ENCODE measurements at regions not wholly inside any gene's neighbourhood (a gene's known extent, or its start where the extent isn't known, plus 50 kb on each side); places are given as distances from the start of the nearest gene placed in this dataset.

GRCh38 chr14:22463763-22464173, 125.3 kb downstream of the DAD1 start:
- intact Hi-C loops (cut with DNase I): no loop called here
- no peak for ATAC-seq
- no peak for DNase-seq (ENCODE audit: low spot score)

- DNase-seq (ENCODE audit: low spot score) (no peak), ATAC-seq (no peak)
- intact Hi-C loops (cut with DNase I): no loop called here
Observed at GRCh38 chr14:22462923-22463322, 126.1 kb downstream of the DAD1 start.

- intact Hi-C loops (cut with DNase I): no loop called here
- DNase-seq (ENCODE audit: low spot score): no peak
- ATAC-seq: no peak
Observed at GRCh38 chr14:22460461-22461195, 128.4 kb downstream of the DAD1 start.

GRCh38 chr14:22458737-22459136, 130.3 kb downstream of the DAD1 start:
- DNase-seq (ENCODE audit: low spot score) (no peak), ATAC-seq (no peak)
- intact Hi-C loops (cut with DNase I): no loop called here

- DNase-seq (ENCODE audit: low spot score) (no peak), ATAC-seq (no peak)
- intact Hi-C loops (cut with DNase I): no loop called here
Observed at GRCh38 chr14:22456998-22457594, 131.9 kb downstream of the DAD1 start.

GRCh38 chr14:22456421-22456820, 132.6 kb downstream of the DAD1 start:
- no peak for DNase-seq (ENCODE audit: low spot score)
- intact Hi-C loops (cut with DNase I): no loop called here
- no peak for ATAC-seq

- DNase-seq (ENCODE audit: low spot score) (no peak), ATAC-seq (no peak)
- intact Hi-C loops (cut with DNase I): no loop called here
Observed at GRCh38 chr14:22452330-22452729, 136.7 kb downstream of the DAD1 start.

GRCh38 chr14:22450266-22450665, 138.8 kb downstream of the DAD1 start:
- no peak for ATAC-seq
- intact Hi-C loops (cut with DNase I): no loop called here
- no peak for DNase-seq (ENCODE audit: low spot score)

- no peak for DNase-seq (ENCODE audit: low spot score)
- intact Hi-C loops (cut with DNase I): no loop called here
- ATAC-seq: peak; percentile 42
Observed at GRCh38 chr14:22449600-22449905, 139.5 kb downstream of the DAD1 start.

GRCh38 chr14:22448905-22449599, 140.0 kb downstream of the DAD1 start:
- DNase-seq (ENCODE audit: low spot score): no peak
- intact Hi-C loops (cut with DNase I): no loop called here
- ATAC-seq: peak; percentile 89

- intact Hi-C loops (cut with DNase I): no loop called here
- no peak for DNase-seq (ENCODE audit: low spot score)
- ATAC-seq: no peak
Observed at GRCh38 chr14:22448035-22448904, 140.8 kb downstream of the DAD1 start.

- intact Hi-C loops (cut with DNase I): no loop called here
- ATAC-seq: no peak
- no peak for DNase-seq (ENCODE audit: low spot score)
Observed at GRCh38 chr14:22438742-22439141, 150.3 kb downstream of the DAD1 start.

- no peak for ATAC-seq
- intact Hi-C loops (cut with DNase I): no loop called here
- DNase-seq (ENCODE audit: low spot score): no peak
Observed at GRCh38 chr14:22434901-22435550, 154.0 kb downstream of the DAD1 start.

GRCh38 chr14:22434030-22434429, 155.0 kb downstream of the DAD1 start:
- ATAC-seq (no peak), DNase-seq (ENCODE audit: low spot score) (no peak)
- intact Hi-C loops (cut with DNase I): no loop called here

- DNase-seq (ENCODE audit: low spot score): no peak
- intact Hi-C loops (cut with DNase I): no loop called here
- no peak for ATAC-seq
Observed at GRCh38 chr14:22433069-22433468, 156.0 kb downstream of the DAD1 start.

GRCh38 chr14:22432348-22432976, 156.6 kb downstream of the DAD1 start:
- ATAC-seq: peak; percentile 88
- intact Hi-C loops (cut with DNase I): no loop called here
- DNase-seq (ENCODE audit: low spot score): no peak

GRCh38 chr14:22429546-22430294, 159.3 kb downstream of the DAD1 start:
- ATAC-seq (no peak), DNase-seq (ENCODE audit: low spot score) (no peak)
- intact Hi-C loops (cut with DNase I): no loop called here

GRCh38 chr14:22428700-22429291, 160.2 kb downstream of the DAD1 start:
- intact Hi-C loops (cut with DNase I): no loop called here
- no peak for DNase-seq (ENCODE audit: low spot score)
- no peak for ATAC-seq
